ENCODE measurements at regions not wholly inside any gene's neighbourhood (a gene's known extent, or its start where the extent isn't known, plus 50 kb on each side); places are given as distances from the start of the nearest gene placed in this dataset.

DNA sequence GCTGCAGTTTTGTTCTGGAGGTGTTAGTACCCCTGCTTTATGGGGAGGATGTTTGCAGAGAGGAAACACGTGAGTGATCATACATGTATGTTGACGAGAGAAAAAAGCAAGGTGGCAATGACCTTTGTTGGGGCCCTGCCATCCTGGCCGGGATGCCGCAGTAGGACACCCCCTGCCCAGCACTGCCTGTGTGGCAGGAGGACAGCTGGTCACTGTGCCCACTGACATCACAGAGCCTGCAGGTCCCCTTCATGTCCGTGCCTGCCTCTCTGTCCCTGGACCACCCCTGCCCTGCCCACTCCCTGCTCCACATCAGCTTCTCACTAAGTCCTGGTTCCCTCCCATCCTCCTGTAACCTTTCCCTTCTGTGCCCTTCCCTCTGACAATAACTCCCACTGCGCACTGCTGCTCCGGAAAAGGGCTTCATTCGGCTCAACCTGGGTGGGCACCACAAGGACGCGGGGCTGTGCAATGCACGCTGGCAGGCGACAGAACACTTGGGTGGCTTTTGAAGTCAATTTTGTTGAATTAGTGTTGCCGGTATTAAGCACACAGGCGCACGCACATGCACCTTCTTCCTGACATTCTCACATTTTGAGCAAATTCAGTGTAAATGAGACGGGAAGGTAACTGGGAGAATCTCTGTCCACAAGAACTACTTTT, 51.5 kb upstream of the TWIST2 start:
- TF ChIP-seq ELF4 (IDR thresholded peaks at IDR 0.05) (no peak), SUZ12 (IDR thresholded peaks at IDR 0.05) (no peak), CTBP1 (IDR thresholded peaks at IDR 0.05; ENCODE audit: borderline replicate concordance) (no peak), ZNF384 (IDR thresholded peaks at IDR 0.05) (no peak), LEF1 (IDR thresholded peaks at IDR 0.05; ENCODE audit: borderline replicate concordance) (no peak), L3MBTL2 (conservative IDR thresholded peaks at IDR 0.05) (no peak), SP1 (IDR thresholded peaks at IDR 0.05) (no peak), FOXA1 (IDR thresholded peaks at IDR 0.05) (no peak), FOXM1 (IDR thresholded peaks at IDR 0.05; ENCODE audit: borderline replicate concordance) (no peak)
